HG02870 (cell line): ENCODE measurements at regions not wholly inside any gene's neighbourhood (a gene's known extent, or its start where the extent isn't known, plus 50 kb on each side); places are given as distances from the start of the nearest gene placed in this dataset.
A peak's percentile ranks its signal among the peaks of the same experiment; 100 is the strongest.

ENCODE experiments used
- ATAC-seq: cut with Tn5 transposase; IDR thresholded peaks from one replicate; pipeline ENCODE4 v1.9.1; 2021; ENCODE audit warnings: mild to moderate bottlenecking, moderate library complexity; ENCODE audit not compliant: unreplicated experiment

- ATAC-seq = no peak
Observed at GRCh38 chr11:15793043-15793996, 563.0 kb downstream of the SOX6 start.

GRCh38 chr11:15794361-15795150 is 561.8 kb downstream of the SOX6 start:
- no peak for ATAC-seq

GRCh38 chr11:15795378-15795777 is 561.0 kb downstream of the SOX6 start:
- no peak for ATAC-seq

- no peak for ATAC-seq
Observed at GRCh38 chr11:15800111-15800800, 556.1 kb downstream of the SOX6 start.

- no peak for ATAC-seq
Observed at GRCh38 chr11:15801126-15801525, 555.2 kb downstream of the SOX6 start.

GRCh38 chr11:15801616-15802015 is 554.7 kb downstream of the SOX6 start:
- no peak for ATAC-seq

- ATAC-seq = no peak
Observed at GRCh38 chr11:15805726-15806125, 550.6 kb downstream of the SOX6 start.

GRCh38 chr11:15806217-15806616 is 550.1 kb downstream of the SOX6 start:
- no peak for ATAC-seq

GRCh38 chr11:15807827-15808226 is 548.5 kb downstream of the SOX6 start:
- no peak for ATAC-seq

GRCh38 chr11:15810082-15810481 is 546.3 kb downstream of the SOX6 start:
- ATAC-seq = no peak

- ATAC-seq = no peak
Observed at GRCh38 chr11:15810525-15810924, 545.8 kb downstream of the SOX6 start.

GRCh38 chr11:15815246-15816195 is 540.8 kb downstream of the SOX6 start:
- no peak for ATAC-seq

GRCh38 chr11:15816260-15816871 is 540.0 kb downstream of the SOX6 start:
- no peak for ATAC-seq

GRCh38 chr11:15817001-15817400 is 539.3 kb downstream of the SOX6 start:
- no peak for ATAC-seq

GRCh38 chr11:15818132-15818842 is 538.1 kb downstream of the SOX6 start:
- ATAC-seq = no peak

- ATAC-seq = peak; percentile 92
Observed at GRCh38 chr11:15819679-15820286, 536.6 kb downstream of the SOX6 start.

GRCh38 chr11:15821451-15821850 is 534.9 kb downstream of the SOX6 start:
- ATAC-seq = no peak

GRCh38 chr11:15824060-15824459 is 532.3 kb downstream of the SOX6 start:
- no peak for ATAC-seq
